Caco-2 (cell line): ENCODE measurements at regions not wholly inside any gene's neighbourhood (a gene's known extent, or its start where the extent isn't known, plus 50 kb on each side); places are given as distances from the start of the nearest gene placed in this dataset.

Source experiments
- BruUV-seq: library from RNA; stranded (reverse); fragments of 400-500 nt; replicated peaks from 2 replicates; lab custom pipeline; 2021; lab: Mats Ljungman, UMichigan
- CTCF ChIA-PET: fragments of 300-600 bp; sonication (Branson Sonifier 250); formaldehyde crosslinking; loops from one replicate; lab custom pipeline; 2022; ENCODE audit warnings: antibody characterized with exemption; lab: Charles Lee
- POLR2A ChIA-PET: fragments of 300-600 bp; sonication (Branson Sonifier 250); formaldehyde crosslinking; loops from one replicate; lab custom pipeline; 2022; ENCODE audit warnings: antibody characterized with exemption; lab: Charles Lee
- DNase-seq, 2 experiments: peaks; one replicate each; pipeline versions ENCODE4 v3.0.0 to v3.0.0-alpha.2; 2020 to 2022
- H3K27me3 ChIP-seq: replicated peaks from 2 replicates; pipeline ENCODE4 v1.6.0; 2011; ENCODE audit warnings: low read length; ENCODE audit not compliant: control insufficient read depth, insufficient read depth
- H3K36me3 ChIP-seq: 2 replicates; pipeline ENCODE4 v1.5.1; 2011; ENCODE audit warnings: low read length; ENCODE audit not compliant: control insufficient read depth, insufficient read depth
- H3K4me1 ChIP-seq: fragments of 250-450 bp; sonication (Bioruptor Pico); 2 replicates; pipeline ENCODE4 v1.5.1; 2020; ENCODE audit warnings: mild to moderate bottlenecking
- H3K4me3 ChIP-seq: 2 replicates; pipeline ENCODE4 v1.5.1; 2011; ENCODE audit warnings: low read depth, mild to moderate bottlenecking, control low read depth, low read length
- H3K9me3 ChIP-seq: fragments of 250-450 bp; sonication (Bioruptor Pico); 2 replicates; pipeline ENCODE4 v1.5.1; 2020; ENCODE audit warnings: mild to moderate bottlenecking, moderate library complexity
- H3K27ac Mint-ChIP-seq: one replicate; pipeline ENCODE4 v1.8.0; 2022; ENCODE audit warnings: mixed read lengths; ENCODE audit not compliant: unreplicated experiment
- H3K27me3 Mint-ChIP-seq: one replicate; pipeline ENCODE4 v1.8.0; 2022; ENCODE audit warnings: mixed read lengths; ENCODE audit not compliant: insufficient read depth, unreplicated experiment
- H3K36me3 Mint-ChIP-seq: one replicate; pipeline ENCODE4 v1.8.0; 2022; ENCODE audit warnings: mild to moderate bottlenecking, mixed read lengths; ENCODE audit not compliant: insufficient read depth, unreplicated experiment
- H3K4me1 Mint-ChIP-seq: one replicate; pipeline ENCODE4 v1.8.0; 2022; ENCODE audit warnings: low read depth, mixed read lengths; ENCODE audit not compliant: unreplicated experiment
- H3K4me3 Mint-ChIP-seq: one replicate; pipeline ENCODE4 v1.8.0; 2022; ENCODE audit warnings: mild to moderate bottlenecking, moderate library complexity, mixed read lengths; ENCODE audit not compliant: unreplicated experiment
- H3K9me3 Mint-ChIP-seq: one replicate; pipeline ENCODE4 v1.8.0; 2022; ENCODE audit warnings: mixed read lengths; ENCODE audit not compliant: unreplicated experiment
- CTCF ChIP-seq, 2 experiments: fragments of 200-600 bp in 1 of 2; IDR thresholded peaks; 1 replicate in 1 of 2; 2 replicates in 1 of 2; pipeline versions ENCODE4 v1.5.1 to v1.8.0; 2011 to 2022; ENCODE audit warnings: antibody characterized with exemption in 1 of 2, control low read depth in 1 of 2, inconsistent platforms in 1 of 2, low read depth in 1 of 2, low read length in 1 of 2, mild to moderate bottlenecking in 1 of 2, moderate library complexity in 1 of 2; ENCODE audit not compliant: insufficient read depth in 1 of 2, severe bottlenecking in 1 of 2, unreplicated experiment in 1 of 2
- intact Hi-C: fragments of 100-400 bp; cut with micrococcal nuclease; formaldehyde crosslinking; loops from one replicate; pipeline ENCODE4 v1.10.0; 2022; ENCODE audit not compliant: unreplicated experiment

GRCh38 chr5:38714703-38715355 is 131.0 kb upstream of the OSMR start:
- Mint-ChIP-seq H3K4me1 (no peaks in the 10 kb centered on the region), H3K27me3 (no peaks in the 10 kb centered on the region), H3K9me3 (no peaks in the 10 kb centered on the region), H3K27ac (no peak overlapping the region), H3K36me3 (no peaks in the 10 kb centered on the region), H3K4me3 (no peak overlapping the region)
- Histone ChIP-seq H3K4me1 (no peaks in the 10 kb centered on the region), H3K27me3 (no peaks in the 10 kb centered on the region), H3K4me3 (no peak overlapping the region), H3K9me3 (no peaks in the 10 kb centered on the region), H3K36me3 (no peaks in the 10 kb centered on the region)
- ChIA-PET POLR2A (no interaction called here), CTCF (no interaction called here)
- no peak for DNase-seq
- intact Hi-C loops, result no loop called here
- TF ChIP-seq CTCF (IDR thresholded peaks at IDR 0.05; ENCODE audit: insufficient read depth in 1 of 2, low read depth in 1 of 2, low read length in 1 of 2, severe bottlenecking in 1 of 2, unreplicated experiment in 1 of 2), result no peak
- BruUV-seq, result no TSS peak

- H3K4me1 Mint-ChIP-seq, result no peaks in the 10 kb centered on the region
- POLR2A ChIA-PET, result no interaction called here
- H3K4me1 ChIP-seq, result no peaks in the 10 kb centered on the region
- no peaks in the 10 kb centered on the region for H3K36me3 ChIP-seq
- CTCF ChIA-PET, result no interaction called here
- H3K9me3 Mint-ChIP-seq, result no peaks in the 10 kb centered on the region
- intact Hi-C loops, result no loop called here
- no peak overlapping the region for H3K4me3 ChIP-seq
- H3K27me3 Mint-ChIP-seq, result no peaks in the 10 kb centered on the region
- H3K36me3 Mint-ChIP-seq, result no peaks in the 10 kb centered on the region
- DNase-seq, result no peak
- no TSS peak for BruUV-seq
- no peak overlapping the region for H3K4me3 Mint-ChIP-seq
- no peak overlapping the region for H3K27ac Mint-ChIP-seq
- no peak for TF ChIP-seq CTCF (IDR thresholded peaks at IDR 0.05; ENCODE audit: insufficient read depth in 1 of 2, low read depth in 1 of 2, low read length in 1 of 2, severe bottlenecking in 1 of 2, unreplicated experiment in 1 of 2)
- H3K9me3 ChIP-seq, result no peaks in the 10 kb centered on the region
- no peaks in the 10 kb centered on the region for H3K27me3 ChIP-seq
These were observed 130.1 kb upstream of the OSMR start for GRCh38 chr5:38715696-38716095.

- BruUV-seq, result no TSS peak
- H3K27ac Mint-ChIP-seq, result no peak overlapping the region
- no peak overlapping the region for H3K4me3 ChIP-seq
- H3K9me3 Mint-ChIP-seq, result no peaks in the 10 kb centered on the region
- H3K36me3 ChIP-seq, result no peaks in the 10 kb centered on the region
- H3K4me1 Mint-ChIP-seq, result no peaks in the 10 kb centered on the region
- POLR2A ChIA-PET, result no interaction called here
- CTCF ChIA-PET, result no interaction called here
- TF ChIP-seq CTCF (IDR thresholded peaks at IDR 0.05; ENCODE audit: insufficient read depth in 1 of 2, low read depth in 1 of 2, low read length in 1 of 2, severe bottlenecking in 1 of 2, unreplicated experiment in 1 of 2), result no peak
- H3K4me3 Mint-ChIP-seq, result no peak overlapping the region
- no peaks in the 10 kb centered on the region for H3K27me3 Mint-ChIP-seq
- intact Hi-C loops, result no loop called here
- no peaks in the 10 kb centered on the region for H3K27me3 ChIP-seq
- no peaks in the 10 kb centered on the region for H3K9me3 ChIP-seq
- no peaks in the 10 kb centered on the region for H3K36me3 Mint-ChIP-seq
- DNase-seq, result no peak
- no peaks in the 10 kb centered on the region for H3K4me1 ChIP-seq
These were observed 129.3 kb upstream of the OSMR start for GRCh38 chr5:38716516-38716915.
